HCT116 (cell line): ENCODE measurements at regions not wholly inside any gene's neighbourhood (a gene's known extent, or its start where the extent isn't known, plus 50 kb on each side); places are given as distances from the start of the nearest gene placed in this dataset.

Experiments
- ATAC-seq: fragments of 200-7000 bp; cut with Tn5 transposase; 2 replicates; pipeline ENCODE4 v1.9.1; 2020; ENCODE audit warnings: mild to moderate bottlenecking, moderate library complexity
- BruUV-seq: library from RNA; stranded (reverse); fragments of 400-500 nt; replicated peaks from 2 replicates; lab custom pipeline; 2021; lab: Mats Ljungman, UMichigan
- CTCF ChIA-PET: fragments of 300-600 bp; sonication (Branson Sonifier 250); formaldehyde crosslinking; loops from one replicate; lab custom pipeline; 2021; ENCODE audit warnings: antibody characterized with exemption; lab: Charles Lee
- POLR2A ChIA-PET: fragments of 300-600, 350-600 bp; sonication (Branson Sonifier 250); formaldehyde crosslinking; loops from one replicate; lab custom pipeline; 2021; ENCODE audit warnings: antibody characterized with exemption; lab: Charles Lee
- RAD21 ChIA-PET, 2 experiments: fragments of 300-600 bp; sonication (Branson Sonifier 250); formaldehyde crosslinking; loops; one replicate each; lab custom pipeline; 2023; ENCODE audit warnings: low total read pairs in 2 of 2; ENCODE audit not compliant: uncharacterized antibody in 2 of 2, unreplicated experiment in 2 of 2, low non-redundant PET in 1 of 2; lab: Charles Lee
- DNase-seq: peaks from one replicate; pipeline ENCODE4 v3.0.0-alpha.2; 2010; ENCODE audit warnings: low read depth, low spot score
- H2AFZ ChIP-seq: fragments of 200-600 bp; shearing (Covaris generic), sonication (generic); 2 replicates; pipeline ENCODE4 v1.6.1; 2017; ENCODE audit warnings: low read depth, mixed run types, mixed read lengths, antibody characterized with exemption, low read length; ENCODE audit not compliant: poor library complexity, severe bottlenecking
- H3K27ac ChIP-seq: 2 replicates; pipeline ENCODE4 v1.5.1; 2012; ENCODE audit warnings: low read depth, low read length
- H3K27me3 ChIP-seq: fragments of 200-600 bp; sonication (generic); 2 replicates; pipeline ENCODE4 v1.6.1; 2016; ENCODE audit warnings: mixed run types, low read length, mixed read lengths; ENCODE audit not compliant: insufficient read depth
- H3K36me3 ChIP-seq, 2 experiments: fragments of 200-500 bp in 1 of 2; fragments of 200-600 bp in 1 of 2; sonication (Bioruptor generic) in 1 of 2; sonication (generic) in 1 of 2; 2 replicates each; pipeline versions ENCODE4 v1.5.1 to v1.6.1; 2014 to 2016; ENCODE audit warnings: low read length in 2 of 2, inconsistent platforms in 1 of 2, mixed read lengths in 1 of 2, mixed run types in 1 of 2; ENCODE audit not compliant: insufficient read depth in 2 of 2, control insufficient read depth in 1 of 2
- H3K4me1 ChIP-seq, 2 experiments: fragments of 200-600 bp in 1 of 2; sonication (generic) in 1 of 2; 2 replicates each; pipeline versions ENCODE4 v1.5.1 to v1.6.1; 2012 to 2017; ENCODE audit warnings: low read length in 2 of 2, inconsistent platforms in 1 of 2, mild to moderate bottlenecking in 1 of 2, mixed read lengths in 1 of 2, mixed run types in 1 of 2, moderate library complexity in 1 of 2; ENCODE audit not compliant: insufficient read depth in 2 of 2, control insufficient read depth in 1 of 2
- H3K4me2 ChIP-seq: fragments of 200-600 bp; sonication (generic); 2 replicates; pipeline ENCODE4 v1.6.1; 2017; ENCODE audit warnings: mixed run types, low read length, mixed read lengths
- H3K4me3 ChIP-seq, 2 experiments: fragments of 200-600 bp in 1 of 2; sonication (generic) in 1 of 2; replicated peaks in 1 of 2; 2 replicates each; pipeline ENCODE4 v1.5.1; 2011 to 2016; ENCODE audit warnings: low read length in 2 of 2, control low read depth in 1 of 2, low read depth in 1 of 2, mild to moderate bottlenecking in 1 of 2, mixed read lengths in 1 of 2, mixed run types in 1 of 2
- H3K79me2 ChIP-seq: fragments of 200-600 bp; sonication (generic); 2 replicates; pipeline ENCODE4 v1.6.1; 2017; ENCODE audit warnings: mild to moderate bottlenecking, mixed run types, low read length, moderate library complexity, mixed read lengths; ENCODE audit not compliant: insufficient read depth
- H3K9ac ChIP-seq: fragments of 200-600 bp; sonication (generic); 2 replicates; pipeline ENCODE4 v1.6.1; 2016; ENCODE audit warnings: low read length, mixed read lengths
- H3K9me2 ChIP-seq: fragments of 200-600 bp; sonication (generic), shearing (Covaris generic); 2 replicates; pipeline ENCODE4 v1.6.1; 2017; ENCODE audit warnings: mixed run types, mild to moderate bottlenecking, moderate library complexity; ENCODE audit not compliant: insufficient read depth
- H3K9me3 ChIP-seq, 2 experiments: fragments of 200-500 bp in 1 of 2; fragments of 200-600 bp in 1 of 2; sonication (Bioruptor generic) in 1 of 2; sonication (generic) in 1 of 2; 2 replicates each; pipeline ENCODE4 v1.6.1; 2014 to 2017; ENCODE audit warnings: low read length in 2 of 2, mixed read lengths in 2 of 2, inconsistent platforms in 1 of 2, low read depth in 1 of 2, mild to moderate bottlenecking in 1 of 2, mixed run types in 1 of 2, moderate library complexity in 1 of 2; ENCODE audit not compliant: control insufficient read depth in 1 of 2, insufficient read depth in 1 of 2
- H4K20me1 ChIP-seq: fragments of 200-600 bp; sonication (generic), shearing (Covaris generic); 2 replicates; pipeline ENCODE4 v1.6.1; 2017; ENCODE audit warnings: mixed run types, mild to moderate bottlenecking, moderate library complexity; ENCODE audit not compliant: insufficient read depth
- CBX3 ChIP-seq: IDR thresholded peaks from 2 replicates; pipeline ENCODE4 v1.6.1; 2012; ENCODE audit warnings: low read depth
- CEBPB ChIP-seq: IDR thresholded peaks from 2 replicates; pipeline ENCODE4 v1.6.1; 2012; ENCODE audit warnings: low read depth
- EGR1 ChIP-seq: IDR thresholded peaks from 2 replicates; pipeline ENCODE4 v1.6.1; 2012; ENCODE audit warnings: low read depth
- ELF1 ChIP-seq: IDR thresholded peaks from 2 replicates; pipeline ENCODE4 v1.6.1; 2012; ENCODE audit warnings: low read depth, borderline replicate concordance
- EZH2 ChIP-seq: fragments of 200-600 bp; sonication (generic); IDR thresholded peaks from 2 replicates; pipeline ENCODE4 v1.6.1; 2017; ENCODE audit warnings: antibody characterized with exemption, mixed run types
- EZH2phosphoT487 ChIP-seq: fragments of 200-600 bp; IDR thresholded peaks from 2 replicates; pipeline ENCODE4 v1.6.1; 2018; ENCODE audit warnings: antibody characterized with exemption, borderline replicate concordance
- FOSL1 ChIP-seq: IDR thresholded peaks from 2 replicates; pipeline ENCODE4 v1.6.1; 2012; ENCODE audit warnings: low read depth
- JUND ChIP-seq: IDR thresholded peaks from 2 replicates; pipeline ENCODE4 v1.6.1; 2012
- SIN3A ChIP-seq: IDR thresholded peaks from 2 replicates; pipeline ENCODE4 v1.6.1; 2012; ENCODE audit warnings: low read depth
- SRF ChIP-seq: IDR thresholded peaks from 2 replicates; pipeline ENCODE4 v1.6.1; 2012; ENCODE audit warnings: low read depth
- YY1 ChIP-seq: IDR thresholded peaks from 2 replicates; pipeline ENCODE4 v1.6.1; 2011; ENCODE audit warnings: low read length, low read depth, moderate library complexity, mild to moderate bottlenecking; ENCODE audit not compliant: insufficient replicate concordance; ENCODE audit errors: extremely low read depth
- ZFX ChIP-seq: fragments of 450-650 bp; IDR thresholded peaks from 2 replicates; pipeline ENCODE4 v1.6.1; 2017
- ZNF274 ChIP-seq: fragments of 200-500 bp; sonication (Bioruptor generic); IDR thresholded peaks from 2 replicates; pipeline ENCODE4 v1.6.1; 2014; ENCODE audit warnings: mild to moderate bottlenecking, low read depth, low read length, inconsistent platforms
- intact Hi-C: fragments of 100-400 bp; cut with micrococcal nuclease; formaldehyde crosslinking; loops from 2 replicates; pipeline ENCODE4 v1.10.0; 2022
- TF ChIP-seq, protein P1 (sequence below), 3 experiments: fragments of 200-600 bp in 1 of 3; sonication (generic) in 1 of 3; IDR thresholded peaks in 2 of 3; conservative IDR thresholded peaks in 1 of 3; 2 replicates each; pipeline ENCODE4 v1.5.1; 2012 to 2017; ENCODE audit warnings: low read depth in 2 of 3, low read length in 2 of 3, antibody characterized with exemption in 1 of 3, borderline replicate concordance in 1 of 3, control low read depth in 1 of 3, mild to moderate bottlenecking in 1 of 3, mixed read lengths in 1 of 3, mixed run types in 1 of 3, moderate library complexity in 1 of 3; ENCODE audit not compliant: insufficient read depth in 1 of 3
- TF ChIP-seq, protein P2 (sequence below): IDR thresholded peaks from 2 replicates; pipeline ENCODE4 v1.6.1; 2011; ENCODE audit warnings: mild to moderate bottlenecking, low read length, moderate library complexity; ENCODE audit not compliant: insufficient replicate concordance; ENCODE audit errors: extremely low read depth

GRCh38 chr10:63987212-63987611 lies 466.0 kb downstream of the REEP3 start:
- no peak for TF ChIP-seq CEBPB
- TF ChIP-seq, protein P1, sequence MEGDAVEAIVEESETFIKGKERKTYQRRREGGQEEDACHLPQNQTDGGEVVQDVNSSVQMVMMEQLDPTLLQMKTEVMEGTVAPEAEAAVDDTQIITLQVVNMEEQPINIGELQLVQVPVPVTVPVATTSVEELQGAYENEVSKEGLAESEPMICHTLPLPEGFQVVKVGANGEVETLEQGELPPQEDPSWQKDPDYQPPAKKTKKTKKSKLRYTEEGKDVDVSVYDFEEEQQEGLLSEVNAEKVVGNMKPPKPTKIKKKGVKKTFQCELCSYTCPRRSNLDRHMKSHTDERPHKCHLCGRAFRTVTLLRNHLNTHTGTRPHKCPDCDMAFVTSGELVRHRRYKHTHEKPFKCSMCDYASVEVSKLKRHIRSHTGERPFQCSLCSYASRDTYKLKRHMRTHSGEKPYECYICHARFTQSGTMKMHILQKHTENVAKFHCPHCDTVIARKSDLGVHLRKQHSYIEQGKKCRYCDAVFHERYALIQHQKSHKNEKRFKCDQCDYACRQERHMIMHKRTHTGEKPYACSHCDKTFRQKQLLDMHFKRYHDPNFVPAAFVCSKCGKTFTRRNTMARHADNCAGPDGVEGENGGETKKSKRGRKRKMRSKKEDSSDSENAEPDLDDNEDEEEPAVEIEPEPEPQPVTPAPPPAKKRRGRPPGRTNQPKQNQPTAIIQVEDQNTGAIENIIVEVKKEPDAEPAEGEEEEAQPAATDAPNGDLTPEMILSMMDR (IDR thresholded peaks at IDR 0.05 in 2 of 3, conservative IDR thresholded peaks at IDR 0.05 in 1 of 3; ENCODE audit: borderline replicate concordance in 1 of 3, insufficient read depth in 1 of 3, low read depth in 2 of 3, low read length in 2 of 3) = peak in 2 of 3 experiments; percentile 39 to 53; a peak in 4 of 6 replicates
- no peak for TF ChIP-seq SIN3A
- intact Hi-C loops = no loop called here
- ChIA-PET RAD21 (no interaction called here), CTCF (no interaction called here), POLR2A (no interaction called here)
- Histone ChIP-seq H3K27ac (no peak overlapping the region), H3K9me3 (peaks cover 0 to 6% of the 10 kb centered on the region in 2 experiments; a peak in 1 of 4 replicates), H3K4me2 (no peak overlapping the region), H3K4me3 (no peak overlapping the region), H4K20me1 (no peaks in the 10 kb centered on the region), H3K9ac (no peak overlapping the region), H3K36me3 (no peaks in the 10 kb centered on the region), H3K79me2 (no peaks in the 10 kb centered on the region), H3K27me3 (no peaks in the 10 kb centered on the region), H3K9me2 (no peaks in the 10 kb centered on the region), H3K4me1 (no peaks in the 10 kb centered on the region), H2AFZ (no peak overlapping the region)
- BruUV-seq = no TSS peak
- DNase-seq (no peak), ATAC-seq (no peak)

- H3K4me1 ChIP-seq = no peaks in the 10 kb centered on the region
- H3K27ac ChIP-seq = no peak overlapping the region
- H3K79me2 ChIP-seq = no peaks in the 10 kb centered on the region
- ATAC-seq (no peak), DNase-seq (no peak)
- H3K9me2 ChIP-seq = no peaks in the 10 kb centered on the region
- H3K9me3 ChIP-seq = peaks cover 0 to 4% of the 10 kb centered on the region in 2 experiments; a peak in 1 of 4 replicates
- intact Hi-C loops = no loop called here
- no TSS peak for BruUV-seq
- no peak overlapping the region for H3K9ac ChIP-seq
- no peaks in the 10 kb centered on the region for H3K36me3 ChIP-seq
- ChIA-PET CTCF (interaction anchor here (0.6 kb wide), 1 partner anchor 17 kb away, joined by 3 read pairs; no protein-coding TSS in a partner anchor), POLR2A (no interaction called here), RAD21 (no interaction called here)
- no peak overlapping the region for H2AFZ ChIP-seq
- TF ChIP-seq ZFX = no peak
- TF ChIP-seq JUND = no peak
- no peak for TF ChIP-seq CEBPB
- TF ChIP-seq CBX3 = no peak
- TF ChIP-seq YY1 = no peak
- TF ChIP-seq ZNF274 = no peak
- TF ChIP-seq, protein P2, sequence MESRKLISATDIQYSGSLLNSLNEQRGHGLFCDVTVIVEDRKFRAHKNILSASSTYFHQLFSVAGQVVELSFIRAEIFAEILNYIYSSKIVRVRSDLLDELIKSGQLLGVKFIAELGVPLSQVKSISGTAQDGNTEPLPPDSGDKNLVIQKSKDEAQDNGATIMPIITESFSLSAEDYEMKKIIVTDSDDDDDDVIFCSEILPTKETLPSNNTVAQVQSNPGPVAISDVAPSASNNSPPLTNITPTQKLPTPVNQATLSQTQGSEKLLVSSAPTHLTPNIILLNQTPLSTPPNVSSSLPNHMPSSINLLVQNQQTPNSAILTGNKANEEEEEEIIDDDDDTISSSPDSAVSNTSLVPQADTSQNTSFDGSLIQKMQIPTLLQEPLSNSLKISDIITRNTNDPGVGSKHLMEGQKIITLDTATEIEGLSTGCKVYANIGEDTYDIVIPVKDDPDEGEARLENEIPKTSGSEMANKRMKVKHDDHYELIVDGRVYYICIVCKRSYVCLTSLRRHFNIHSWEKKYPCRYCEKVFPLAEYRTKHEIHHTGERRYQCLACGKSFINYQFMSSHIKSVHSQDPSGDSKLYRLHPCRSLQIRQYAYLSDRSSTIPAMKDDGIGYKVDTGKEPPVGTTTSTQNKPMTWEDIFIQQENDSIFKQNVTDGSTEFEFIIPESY = no peak
- no peak for TF ChIP-seq EGR1
- no peak for TF ChIP-seq EZH2phosphoT487
- TF ChIP-seq FOSL1 = no peak
- no peak for TF ChIP-seq EZH2
- no peak for TF ChIP-seq ELF1
- TF ChIP-seq SRF = no peak
- no peak overlapping the region for H3K4me3 ChIP-seq
- no peak overlapping the region for H3K4me2 ChIP-seq
- no peaks in the 10 kb centered on the region for H4K20me1 ChIP-seq
- no peaks in the 10 kb centered on the region for H3K27me3 ChIP-seq
These were observed 473.2 kb downstream of the REEP3 start for GRCh38 chr10:63994371-63994770.
